ENCODE measurements at regions not wholly inside any gene's neighbourhood (a gene's known extent, or its start where the extent isn't known, plus 50 kb on each side); places are given as distances from the start of the nearest gene placed in this dataset.

DNA sequence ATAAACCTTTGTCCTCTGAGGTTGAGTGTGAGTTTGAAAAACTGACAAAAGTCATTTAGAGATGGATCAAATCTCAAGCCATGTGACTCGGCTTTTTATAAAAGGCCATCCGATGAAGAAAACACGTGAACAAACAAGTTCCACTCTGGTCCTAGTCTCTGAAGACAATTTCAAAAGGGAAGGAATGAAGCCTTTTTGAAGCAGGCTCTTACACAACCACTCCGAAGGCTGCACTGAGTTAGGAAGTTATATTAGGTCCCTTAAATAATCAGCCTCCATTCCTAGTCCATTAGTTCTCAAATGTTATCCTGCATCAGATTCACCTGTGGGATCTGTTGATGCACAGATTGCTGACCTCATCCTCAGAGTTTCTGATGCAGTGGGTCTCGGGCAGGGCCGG lies 166.6 kb upstream of the HMHB1 start:
- no peak for TF ChIP-seq EZH2 (IDR thresholded peaks at IDR 0.05; ENCODE audit: borderline replicate concordance, low read depth, low read length, poor library complexity, severe bottlenecking)
- TF ChIP-seq, protein P1, sequence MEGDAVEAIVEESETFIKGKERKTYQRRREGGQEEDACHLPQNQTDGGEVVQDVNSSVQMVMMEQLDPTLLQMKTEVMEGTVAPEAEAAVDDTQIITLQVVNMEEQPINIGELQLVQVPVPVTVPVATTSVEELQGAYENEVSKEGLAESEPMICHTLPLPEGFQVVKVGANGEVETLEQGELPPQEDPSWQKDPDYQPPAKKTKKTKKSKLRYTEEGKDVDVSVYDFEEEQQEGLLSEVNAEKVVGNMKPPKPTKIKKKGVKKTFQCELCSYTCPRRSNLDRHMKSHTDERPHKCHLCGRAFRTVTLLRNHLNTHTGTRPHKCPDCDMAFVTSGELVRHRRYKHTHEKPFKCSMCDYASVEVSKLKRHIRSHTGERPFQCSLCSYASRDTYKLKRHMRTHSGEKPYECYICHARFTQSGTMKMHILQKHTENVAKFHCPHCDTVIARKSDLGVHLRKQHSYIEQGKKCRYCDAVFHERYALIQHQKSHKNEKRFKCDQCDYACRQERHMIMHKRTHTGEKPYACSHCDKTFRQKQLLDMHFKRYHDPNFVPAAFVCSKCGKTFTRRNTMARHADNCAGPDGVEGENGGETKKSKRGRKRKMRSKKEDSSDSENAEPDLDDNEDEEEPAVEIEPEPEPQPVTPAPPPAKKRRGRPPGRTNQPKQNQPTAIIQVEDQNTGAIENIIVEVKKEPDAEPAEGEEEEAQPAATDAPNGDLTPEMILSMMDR (conservative IDR thresholded peaks at IDR 0.05; ENCODE audit: low read depth, low read length): no peak
